ENCODE measurements at regions not wholly inside any gene's neighbourhood (a gene's known extent, or its start where the extent isn't known, plus 50 kb on each side); places are given as distances from the start of the nearest gene placed in this dataset.
"Not testable (repeated sequence)": the region's sequence is repeated elsewhere in the genome, so short reads cannot be mapped to it uniquely, and the experiment has no call there.

GRCh38 chr5:145616739-145617138 lies 218.4 kb downstream of the PRELID2 start:
- TF ChIP-seq POLR2AphosphoS5 (IDR thresholded peaks at IDR 0.05; ENCODE audit: low read depth); CTCF (IDR thresholded peaks at IDR 0.05; ENCODE audit: insufficient read depth, low read length); GABPA (IDR thresholded peaks at IDR 0.05; ENCODE audit: low read depth); SPI1 (IDR thresholded peaks at IDR 0.05; ENCODE audit: borderline replicate concordance, low read depth): not testable (repeated sequence)
- TF ChIP-seq, protein P1, sequence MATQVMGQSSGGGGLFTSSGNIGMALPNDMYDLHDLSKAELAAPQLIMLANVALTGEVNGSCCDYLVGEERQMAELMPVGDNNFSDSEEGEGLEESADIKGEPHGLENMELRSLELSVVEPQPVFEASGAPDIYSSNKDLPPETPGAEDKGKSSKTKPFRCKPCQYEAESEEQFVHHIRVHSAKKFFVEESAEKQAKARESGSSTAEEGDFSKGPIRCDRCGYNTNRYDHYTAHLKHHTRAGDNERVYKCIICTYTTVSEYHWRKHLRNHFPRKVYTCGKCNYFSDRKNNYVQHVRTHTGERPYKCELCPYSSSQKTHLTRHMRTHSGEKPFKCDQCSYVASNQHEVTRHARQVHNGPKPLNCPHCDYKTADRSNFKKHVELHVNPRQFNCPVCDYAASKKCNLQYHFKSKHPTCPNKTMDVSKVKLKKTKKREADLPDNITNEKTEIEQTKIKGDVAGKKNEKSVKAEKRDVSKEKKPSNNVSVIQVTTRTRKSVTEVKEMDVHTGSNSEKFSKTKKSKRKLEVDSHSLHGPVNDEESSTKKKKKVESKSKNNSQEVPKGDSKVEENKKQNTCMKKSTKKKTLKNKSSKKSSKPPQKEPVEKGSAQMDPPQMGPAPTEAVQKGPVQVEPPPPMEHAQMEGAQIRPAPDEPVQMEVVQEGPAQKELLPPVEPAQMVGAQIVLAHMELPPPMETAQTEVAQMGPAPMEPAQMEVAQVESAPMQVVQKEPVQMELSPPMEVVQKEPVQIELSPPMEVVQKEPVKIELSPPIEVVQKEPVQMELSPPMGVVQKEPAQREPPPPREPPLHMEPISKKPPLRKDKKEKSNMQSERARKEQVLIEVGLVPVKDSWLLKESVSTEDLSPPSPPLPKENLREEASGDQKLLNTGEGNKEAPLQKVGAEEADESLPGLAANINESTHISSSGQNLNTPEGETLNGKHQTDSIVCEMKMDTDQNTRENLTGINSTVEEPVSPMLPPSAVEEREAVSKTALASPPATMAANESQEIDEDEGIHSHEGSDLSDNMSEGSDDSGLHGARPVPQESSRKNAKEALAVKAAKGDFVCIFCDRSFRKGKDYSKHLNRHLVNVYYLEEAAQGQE (IDR thresholded peaks at IDR 0.05; ENCODE audit: insufficient replicate concordance, low read depth) = not testable (repeated sequence)
